Keratinocyte (primary cell): ENCODE measurements at regions not wholly inside any gene's neighbourhood (a gene's known extent, or its start where the extent isn't known, plus 50 kb on each side); places are given as distances from the start of the nearest gene placed in this dataset.

Source experiments
- DNase-seq: peaks from one replicate; pipeline ENCODE4 v3.0.0-alpha.2; 2011; ENCODE audit warnings: low read depth, missing footprints, low spot score
- FAIRE-seq: peaks from 2 replicates; lab custom pipeline; 2011; peaks lifted over from hg19 to GRCh38; lab: Jason Lieb, UNC
- H2AFZ ChIP-seq: 2 replicates; pipeline ENCODE4 v1.6.0; 2012; ENCODE audit warnings: low read length, control low read depth, inconsistent platforms; ENCODE audit not compliant: control insufficient read depth
- H3K27ac ChIP-seq: 2 replicates; pipeline ENCODE4 v1.5.1; 2011; ENCODE audit warnings: low read length; ENCODE audit not compliant: control insufficient read depth, insufficient read depth
- H3K27me3 ChIP-seq: 3 replicates; pipeline ENCODE4 v1.6.0; 2011; ENCODE audit warnings: low read length; ENCODE audit not compliant: control insufficient read depth, insufficient read depth; ENCODE audit errors: extremely low read depth
- H3K36me3 ChIP-seq, 2 experiments: 2 replicates in 1 of 2; 3 replicates in 1 of 2; pipeline ENCODE4 v1.5.1; 2011; ENCODE audit warnings: low read length in 2 of 2, mild to moderate bottlenecking in 1 of 2; ENCODE audit not compliant: control insufficient read depth in 2 of 2, insufficient read depth in 2 of 2; ENCODE audit errors: extremely low read depth in 1 of 2
- H3K4me1 ChIP-seq: 3 replicates; pipeline ENCODE4 v1.5.1; 2011; ENCODE audit warnings: low read length; ENCODE audit not compliant: control insufficient read depth, insufficient read depth; ENCODE audit errors: extremely low read depth
- H3K4me2 ChIP-seq: 3 replicates; pipeline ENCODE4 v1.6.0; 2011; ENCODE audit warnings: low read depth, low read length; ENCODE audit not compliant: control insufficient read depth, insufficient read depth; ENCODE audit errors: extremely low read depth
- H3K4me3 ChIP-seq, 3 experiments: fragments of 200-600 bp in 1 of 3; sonication (generic) in 1 of 3; 2 replicates in 2 of 3; 3 replicates in 1 of 3; pipeline ENCODE4 v1.5.1; 2011 to 2016; ENCODE audit warnings: low read length in 3 of 3, mild to moderate bottlenecking in 3 of 3, control low read depth in 2 of 3, inconsistent platforms in 1 of 3, low read depth in 1 of 3, mixed read lengths in 1 of 3, mixed run types in 1 of 3, moderate library complexity in 1 of 3; ENCODE audit not compliant: control insufficient read depth in 2 of 3, insufficient read depth in 2 of 3; ENCODE audit errors: extremely low read depth in 1 of 3
- H3K79me2 ChIP-seq: 2 replicates; pipeline ENCODE4 v1.6.0; 2012; ENCODE audit warnings: low read length; ENCODE audit not compliant: control insufficient read depth, insufficient read depth
- H3K9ac ChIP-seq: 3 replicates; pipeline ENCODE4 v1.6.0; 2011; ENCODE audit warnings: low read length; ENCODE audit not compliant: control insufficient read depth, insufficient read depth; ENCODE audit errors: extremely low read depth
- H3K9me1 ChIP-seq: 3 replicates; pipeline ENCODE4 v1.6.0; 2011; ENCODE audit warnings: low read length; ENCODE audit not compliant: control insufficient read depth, insufficient read depth; ENCODE audit errors: extremely low read depth
- H3K9me3 ChIP-seq: 2 replicates; pipeline ENCODE4 v1.5.1; 2012; ENCODE audit warnings: low read depth, low read length; ENCODE audit not compliant: control insufficient read depth
- H4K20me1 ChIP-seq: 3 replicates; pipeline ENCODE4 v1.6.0; 2011; ENCODE audit warnings: low read length; ENCODE audit not compliant: control insufficient read depth, insufficient read depth; ENCODE audit errors: extremely low read depth
- EZH2 ChIP-seq: IDR thresholded peaks from one replicate; pipeline ENCODE4 v1.6.1; 2012; ENCODE audit warnings: inconsistent platforms, mild to moderate bottlenecking, low read length, moderate library complexity
- dilution Hi-C: fragments of 300-500 bp; cut with MboI; formaldehyde crosslinking; loops from one replicate; pipeline ENCODE4 v1.7.0; 2020; ENCODE audit warnings: low sequenced_read_pairs; ENCODE audit not compliant: extremely low pct_ligation_motif_present
- TF ChIP-seq, protein P1 (sequence below), 3 experiments: IDR thresholded peaks in 1 of 3; conservative IDR thresholded peaks in 1 of 3; optimal IDR thresholded peaks in 1 of 3; 2 replicates in 2 of 3; 3 replicates in 1 of 3; pipeline versions ENCODE3 to v1.5.1; 2011; ENCODE audit warnings: low read length in 3 of 3, mild to moderate bottlenecking in 3 of 3, moderate library complexity in 2 of 3, control low read depth in 1 of 3, inconsistent platforms in 1 of 3; ENCODE audit not compliant: insufficient read depth in 2 of 3; ENCODE audit errors: extremely low read depth in 1 of 3

DNA sequence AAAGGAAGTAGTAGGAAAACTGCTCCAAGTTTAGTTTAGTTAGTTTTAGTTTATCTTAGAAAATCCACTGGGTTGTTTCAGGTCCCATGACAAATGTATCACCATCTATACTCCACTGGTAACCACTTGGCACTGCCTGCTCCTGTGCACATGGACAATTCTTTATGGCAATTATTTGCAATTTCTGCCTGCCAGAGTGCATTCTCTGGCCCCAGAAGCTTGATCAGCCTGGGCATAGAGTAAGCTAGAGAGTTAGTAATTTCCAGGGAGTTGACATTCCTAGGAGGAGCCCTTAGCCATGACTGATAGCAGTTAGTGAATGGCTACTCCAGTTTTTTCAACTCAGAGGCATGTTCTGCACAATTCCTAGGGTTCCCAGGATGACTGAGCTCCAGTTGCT is 203.2 kb upstream of the FGF13 start:
- Histone ChIP-seq H3K9me3 (no peaks in the 10 kb centered on the region), H3K27me3 (no peaks in the 10 kb centered on the region), H3K27ac (no peak overlapping the region), H3K9ac (no peak overlapping the region), H4K20me1 (no peaks in the 10 kb centered on the region), H3K4me1 (no peaks in the 10 kb centered on the region), H3K79me2 (no peaks in the 10 kb centered on the region), H3K9me1 (no peaks in the 10 kb centered on the region), H3K4me2 (no peak overlapping the region), H3K4me3 (no peak overlapping the region), H2AFZ (no peak overlapping the region), H3K36me3 (no peaks in the 10 kb centered on the region)
- DNase-seq = no peak
- no peak for FAIRE-seq
- dilution Hi-C loops = no loop called here
- TF ChIP-seq, protein P1, sequence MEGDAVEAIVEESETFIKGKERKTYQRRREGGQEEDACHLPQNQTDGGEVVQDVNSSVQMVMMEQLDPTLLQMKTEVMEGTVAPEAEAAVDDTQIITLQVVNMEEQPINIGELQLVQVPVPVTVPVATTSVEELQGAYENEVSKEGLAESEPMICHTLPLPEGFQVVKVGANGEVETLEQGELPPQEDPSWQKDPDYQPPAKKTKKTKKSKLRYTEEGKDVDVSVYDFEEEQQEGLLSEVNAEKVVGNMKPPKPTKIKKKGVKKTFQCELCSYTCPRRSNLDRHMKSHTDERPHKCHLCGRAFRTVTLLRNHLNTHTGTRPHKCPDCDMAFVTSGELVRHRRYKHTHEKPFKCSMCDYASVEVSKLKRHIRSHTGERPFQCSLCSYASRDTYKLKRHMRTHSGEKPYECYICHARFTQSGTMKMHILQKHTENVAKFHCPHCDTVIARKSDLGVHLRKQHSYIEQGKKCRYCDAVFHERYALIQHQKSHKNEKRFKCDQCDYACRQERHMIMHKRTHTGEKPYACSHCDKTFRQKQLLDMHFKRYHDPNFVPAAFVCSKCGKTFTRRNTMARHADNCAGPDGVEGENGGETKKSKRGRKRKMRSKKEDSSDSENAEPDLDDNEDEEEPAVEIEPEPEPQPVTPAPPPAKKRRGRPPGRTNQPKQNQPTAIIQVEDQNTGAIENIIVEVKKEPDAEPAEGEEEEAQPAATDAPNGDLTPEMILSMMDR (optimal IDR thresholded peaks at IDR 0.05 in 1 of 3, IDR thresholded peaks at IDR 0.05 in 1 of 3, conservative IDR thresholded peaks at IDR 0.05 in 1 of 3; ENCODE audit: extremely low read depth in 1 of 3, insufficient read depth in 2 of 3, low read length in 3 of 3) = no peak
- no peak for TF ChIP-seq EZH2

DNA sequence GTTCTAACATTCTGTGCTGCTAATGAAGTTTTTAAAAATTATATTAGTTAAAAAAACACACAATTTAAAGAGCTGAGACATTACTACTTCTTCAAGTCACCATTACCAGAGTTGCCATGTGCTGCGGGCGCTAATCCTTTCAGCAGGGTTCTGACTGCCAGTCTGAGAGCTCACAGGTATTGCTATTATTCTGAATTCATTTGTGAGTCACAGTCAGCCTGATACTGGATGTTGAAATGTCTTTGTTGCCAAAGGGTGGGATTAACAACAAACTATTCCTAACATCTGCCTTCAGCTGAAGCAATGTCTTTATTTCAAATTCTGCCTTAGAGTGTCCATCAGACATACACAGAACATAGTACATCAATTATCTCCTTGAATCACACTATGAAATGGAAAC is 197.1 kb upstream of the FGF13 start:
- Histone ChIP-seq H3K4me1 (no peaks in the 10 kb centered on the region), H3K9ac (no peak overlapping the region), H3K27me3 (no peaks in the 10 kb centered on the region), H2AFZ (no peak overlapping the region), H3K79me2 (no peaks in the 10 kb centered on the region), H3K27ac (no peak overlapping the region), H3K36me3 (no peaks in the 10 kb centered on the region), H3K4me3 (no peak overlapping the region), H3K9me1 (no peaks in the 10 kb centered on the region), H4K20me1 (no peaks in the 10 kb centered on the region), H3K9me3 (no peaks in the 10 kb centered on the region), H3K4me2 (no peak overlapping the region)
- TF ChIP-seq, protein P1 (optimal IDR thresholded peaks at IDR 0.05 in 1 of 3, IDR thresholded peaks at IDR 0.05 in 1 of 3, conservative IDR thresholded peaks at IDR 0.05 in 1 of 3; ENCODE audit: extremely low read depth in 1 of 3, insufficient read depth in 2 of 3, low read length in 3 of 3) = no peak
- TF ChIP-seq EZH2 = no peak
- DNase-seq (no peak), FAIRE-seq (no peak)
- dilution Hi-C loops = no loop called here
